Neuronal stem cell (in vitro differentiated cells): ENCODE measurements at regions not wholly inside any gene's neighbourhood (a gene's known extent, or its start where the extent isn't known, plus 50 kb on each side); places are given as distances from the start of the nearest gene placed in this dataset.

ENCODE experiments used
- DNase-seq: peaks from one replicate; pipeline ENCODE4 v3.0.0-alpha.2; 2013; ENCODE audit warnings: low spot score
- H2AFZ ChIP-seq: one replicate; pipeline ENCODE4 v1.6.1; 2013; ENCODE audit warnings: mild to moderate bottlenecking, low read length, inconsistent platforms
- H2AK5ac ChIP-seq: 2 replicates; pipeline ENCODE4 v1.6.1; 2013; ENCODE audit warnings: low read depth, mild to moderate bottlenecking, inconsistent platforms, low read length, moderate library complexity, mixed read lengths
- H2BK120ac ChIP-seq: 2 replicates; pipeline ENCODE4 v1.6.1; 2013; ENCODE audit warnings: low read depth, mild to moderate bottlenecking, inconsistent platforms, low read length, moderate library complexity, mixed read lengths
- H2BK12ac ChIP-seq: one replicate; pipeline ENCODE4 v1.6.1; 2013; ENCODE audit warnings: low read length, inconsistent platforms
- H2BK15ac ChIP-seq: 2 replicates; pipeline ENCODE4 v1.6.1; 2013; ENCODE audit warnings: mild to moderate bottlenecking, low read length, inconsistent platforms, mixed read lengths
- H2BK5ac ChIP-seq: one replicate; pipeline ENCODE4 v1.6.1; 2013; ENCODE audit warnings: inconsistent platforms, mild to moderate bottlenecking, low read length, moderate library complexity
- H3K14ac ChIP-seq: one replicate; pipeline ENCODE4 v1.6.1; 2013; ENCODE audit warnings: low read length, inconsistent platforms
- H3K18ac ChIP-seq: 2 replicates; pipeline ENCODE4 v1.6.1; 2013; ENCODE audit warnings: low read length, inconsistent platforms
- H3K23ac ChIP-seq: 2 replicates; pipeline ENCODE4 v1.6.1; 2013; ENCODE audit warnings: low read depth, mild to moderate bottlenecking, mixed read lengths, low read length, inconsistent platforms; ENCODE audit not compliant: poor library complexity
- H3K27ac ChIP-seq: replicated peaks from 3 replicates; pipeline ENCODE4 v1.5.1; 2013; ENCODE audit warnings: low read length, inconsistent platforms
- H3K27me3 ChIP-seq, 3 experiments: 2 replicates each; pipeline ENCODE4 v1.6.1; 2013; ENCODE audit warnings: low read length in 3 of 3, mild to moderate bottlenecking in 2 of 3, inconsistent platforms in 1 of 3, low read depth in 1 of 3, mixed read lengths in 1 of 3, moderate library complexity in 1 of 3; ENCODE audit not compliant: control insufficient read depth in 3 of 3, insufficient read depth in 3 of 3
- H3K36me3 ChIP-seq, 2 donors: replicated peaks in 1 of 2; 2 replicates each; pipeline ENCODE4 v1.6.1; 2013; ENCODE audit warnings: low read length in 2 of 2; ENCODE audit not compliant: control insufficient read depth in 2 of 2, insufficient read depth in 2 of 2
- H3K4ac ChIP-seq: 2 replicates; pipeline ENCODE4 v1.6.1; 2013; ENCODE audit warnings: inconsistent platforms, mild to moderate bottlenecking, low read length, moderate library complexity
- H3K4me1 ChIP-seq, 2 donors: 1 replicate in 1 of 2; 2 replicates in 1 of 2; pipeline ENCODE4 v1.6.1; 2013; ENCODE audit warnings: low read length in 2 of 2, low read depth in 1 of 2; ENCODE audit not compliant: control insufficient read depth in 2 of 2, insufficient read depth in 1 of 2
- H3K4me2 ChIP-seq: one replicate; pipeline ENCODE4 v1.6.1; 2013; ENCODE audit warnings: mild to moderate bottlenecking, low read length, inconsistent platforms; ENCODE audit not compliant: insufficient read depth, poor library complexity, severe bottlenecking
- H3K4me3 ChIP-seq, 2 donors: 2 replicates each; pipeline ENCODE4 v1.5.1; 2013; ENCODE audit warnings: low read length in 2 of 2, mild to moderate bottlenecking in 2 of 2, inconsistent platforms in 1 of 2, moderate library complexity in 1 of 2
- H3K79me1 ChIP-seq: one replicate; pipeline ENCODE4 v1.6.1; 2013; ENCODE audit warnings: low read depth, mild to moderate bottlenecking, inconsistent platforms, low read length, moderate library complexity
- H3K9ac ChIP-seq: one replicate; pipeline ENCODE4 v1.6.1; 2013; ENCODE audit warnings: mild to moderate bottlenecking, low read depth, low read length, inconsistent platforms; ENCODE audit not compliant: poor library complexity
- H3K9me3 ChIP-seq, 2 donors: replicated peaks in 1 of 2; 2 replicates each; pipeline versions ENCODE3 to v1.6.1; 2013; ENCODE audit warnings: low read length in 2 of 2, mild to moderate bottlenecking in 2 of 2, inconsistent platforms in 1 of 2, low read depth in 1 of 2, mixed read lengths in 1 of 2, moderate library complexity in 1 of 2; ENCODE audit not compliant: control insufficient read depth in 2 of 2, insufficient read depth in 1 of 2
- H4K8ac ChIP-seq: one replicate; pipeline ENCODE4 v1.6.1; 2013; ENCODE audit warnings: low read depth, mild to moderate bottlenecking, inconsistent platforms, low read length, moderate library complexity
- H4K91ac ChIP-seq: one replicate; pipeline ENCODE4 v1.6.1; 2013; ENCODE audit warnings: low read length, low read depth, mild to moderate bottlenecking, inconsistent platforms; ENCODE audit not compliant: poor library complexity
- WGBS, 2 donors: extraction: QIAGEN DNeasy Blood & Tissue Kit; methylation state at CpG; one replicate each; pipeline ENCODE4 v1.1.7; 2013; ENCODE audit warnings: missing lambda C conversion rate in 2 of 2, mixed read lengths in 1 of 2; ENCODE audit not compliant: insufficient read length in 2 of 2, insufficient replicate concordance in 1 of 2; ENCODE audit errors: extremely low coverage in 2 of 2; 5-methylcytosine and 5-hydroxymethylcytosine counted together

- Histone ChIP-seq H2BK15ac (no peak overlapping the region), H3K27me3 (peaks cover 0 to 15% (median 0%) of the 10 kb centered on the region in 3 experiments), H3K36me3 (no peaks in the 10 kb centered on the region), H3K4me1 (peaks cover 0 to 4% of the 10 kb centered on the region in 2 donors), H3K14ac (no peak overlapping the region), H2BK5ac (no peak overlapping the region), H2BK120ac (no peak overlapping the region), H3K9ac (no peak overlapping the region), H3K4me3 (no peak overlapping the region), H2AK5ac (no peak overlapping the region), H3K9me3 (peaks cover 0 to 3% of the 10 kb centered on the region in 2 donors), H3K4me2 (no peak overlapping the region), H2AFZ (no peak overlapping the region), H3K4ac (no peak overlapping the region), H2BK12ac (no peak overlapping the region), H4K91ac (no peak overlapping the region), H3K18ac (no peak overlapping the region), H3K27ac (no peak overlapping the region), H4K8ac (no peak overlapping the region), H3K23ac (no peak overlapping the region), H3K79me1 (no peaks in the 10 kb centered on the region)
- no CpG with 5 or more reads among the region's 8 CpGs for WGBS, 2 donors
- no peak for DNase-seq
Measured at GRCh38 chr2:121120411-121120810, 164.6 kb downstream of the TFCP2L1 start.

DNA sequence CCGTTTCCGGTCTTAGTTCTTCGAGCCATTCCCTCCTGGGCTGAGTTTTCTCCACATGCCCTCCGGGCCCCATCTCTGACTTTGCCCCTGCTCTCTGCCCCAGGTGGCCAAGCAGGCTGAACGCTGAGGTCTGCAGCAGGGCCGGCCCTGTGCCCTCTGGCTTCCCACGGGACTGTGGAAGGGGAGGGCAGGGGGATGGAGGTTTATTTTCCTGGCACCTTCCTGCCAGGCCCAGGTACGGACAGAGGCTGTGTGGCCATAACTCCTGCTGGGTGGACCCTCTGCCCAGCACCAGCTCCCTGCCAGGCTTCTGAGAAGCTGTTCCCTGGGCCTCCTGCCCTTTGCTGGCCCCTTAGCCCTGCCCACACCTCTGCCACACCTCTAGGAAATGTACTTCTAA, 164.0 kb downstream of the TFCP2L1 start:
- H2BK12ac ChIP-seq: no peak overlapping the region
- H3K4me1 ChIP-seq: peaks cover 0 to 4% of the 10 kb centered on the region in 2 donors
- no peak overlapping the region for H3K4me3 ChIP-seq
- no peak overlapping the region for H3K9ac ChIP-seq
- DNase-seq: no peak
- H2BK15ac ChIP-seq: no peak overlapping the region
- no CpG with 5 or more reads among the region's 8 CpGs for WGBS, 2 donors
- no peak overlapping the region for H4K91ac ChIP-seq
- no peaks in the 10 kb centered on the region for H3K79me1 ChIP-seq
- H2AFZ ChIP-seq: no peak overlapping the region
- H3K9me3 ChIP-seq: peaks cover 0 to 3% of the 10 kb centered on the region in 2 donors
- H3K4ac ChIP-seq: no peak overlapping the region
- H2AK5ac ChIP-seq: no peak overlapping the region
- no peak overlapping the region for H3K4me2 ChIP-seq
- peaks cover 0 to 15% (median 0%) of the 10 kb centered on the region in 3 experiments for H3K27me3 ChIP-seq
- H2BK120ac ChIP-seq: no peak overlapping the region
- H3K14ac ChIP-seq: peak overlapping the region; percentile 40
- no peak overlapping the region for H3K27ac ChIP-seq
- no peak overlapping the region for H2BK5ac ChIP-seq
- H3K23ac ChIP-seq: no peak overlapping the region
- H3K36me3 ChIP-seq: no peaks in the 10 kb centered on the region
- H3K18ac ChIP-seq: peak overlapping the region; percentile 34
- no peak overlapping the region for H4K8ac ChIP-seq

DNA sequence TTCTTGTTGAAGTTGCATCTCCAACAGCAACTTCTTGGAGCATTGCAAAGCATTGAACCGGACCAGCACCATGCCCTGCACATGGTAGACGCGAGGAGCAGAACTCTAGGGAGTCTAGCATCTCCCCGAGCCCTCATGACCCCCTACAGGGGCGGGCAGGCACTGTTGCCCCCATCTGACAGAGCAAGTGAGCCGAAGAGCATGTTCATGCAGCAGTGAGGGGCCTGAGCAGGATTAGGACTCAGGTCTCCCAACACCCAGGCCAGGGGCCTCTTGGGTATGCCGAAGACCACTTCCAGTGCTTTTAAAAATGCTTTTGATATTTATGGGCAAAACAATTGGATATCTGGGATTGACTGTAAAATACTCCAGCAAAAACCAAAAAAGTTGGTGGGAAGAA, 163.3 kb downstream of the TFCP2L1 start:
- no peak overlapping the region for H3K4ac ChIP-seq
- H3K14ac ChIP-seq: no peak overlapping the region
- H2BK5ac ChIP-seq: no peak overlapping the region
- H2AK5ac ChIP-seq: no peak overlapping the region
- no peak overlapping the region for H2BK12ac ChIP-seq
- no peak overlapping the region for H3K18ac ChIP-seq
- H3K23ac ChIP-seq: no peak overlapping the region
- peaks cover 0 to 4% of the 10 kb centered on the region in 2 donors for H3K4me1 ChIP-seq
- H4K8ac ChIP-seq: no peak overlapping the region
- H4K91ac ChIP-seq: no peak overlapping the region
- peaks cover 0 to 3% of the 10 kb centered on the region in 2 donors for H3K9me3 ChIP-seq
- no peak overlapping the region for H3K4me2 ChIP-seq
- no peak overlapping the region for H2BK15ac ChIP-seq
- DNase-seq: no peak
- no peak overlapping the region for H2BK120ac ChIP-seq
- H2AFZ ChIP-seq: no peak overlapping the region
- no peak overlapping the region for H3K4me3 ChIP-seq
- no peak overlapping the region for H3K27ac ChIP-seq
- no peaks in the 10 kb centered on the region for H3K79me1 ChIP-seq
- no peaks in the 10 kb centered on the region for H3K36me3 ChIP-seq
- H3K27me3 ChIP-seq: peaks cover 0 to 15% (median 0%) of the 10 kb centered on the region in 3 experiments
- no peak overlapping the region for H3K9ac ChIP-seq
- WGBS, 2 donors: no CpG with 5 or more reads among the region's 7 CpGs

GRCh38 chr2:121123268-121123667, 161.7 kb downstream of the TFCP2L1 start:
- H3K9ac ChIP-seq: no peak overlapping the region
- no peak overlapping the region for H3K27ac ChIP-seq
- H3K18ac ChIP-seq: no peak overlapping the region
- no peak overlapping the region for H2AK5ac ChIP-seq
- H3K9me3 ChIP-seq: peaks cover 0 to 3% of the 10 kb centered on the region in 2 donors
- no peak overlapping the region for H2BK120ac ChIP-seq
- H3K27me3 ChIP-seq: peaks cover 0 to 23% (median 0%) of the 10 kb centered on the region in 3 experiments
- no peak overlapping the region for H3K4ac ChIP-seq
- WGBS, 2 donors: no CpG with 5 or more reads among the region's 10 CpGs
- H2BK5ac ChIP-seq: no peak overlapping the region
- H3K4me1 ChIP-seq: peaks cover 0 to 4% of the 10 kb centered on the region in 2 donors
- no peak overlapping the region for H3K14ac ChIP-seq
- H2BK15ac ChIP-seq: no peak overlapping the region
- no peak overlapping the region for H4K8ac ChIP-seq
- H3K4me3 ChIP-seq: no peak overlapping the region
- H3K23ac ChIP-seq: no peak overlapping the region
- no peak overlapping the region for H3K4me2 ChIP-seq
- H2BK12ac ChIP-seq: no peak overlapping the region
- H3K79me1 ChIP-seq: no peaks in the 10 kb centered on the region
- no peak overlapping the region for H2AFZ ChIP-seq
- no peak for DNase-seq
- no peaks in the 10 kb centered on the region for H3K36me3 ChIP-seq
- H4K91ac ChIP-seq: no peak overlapping the region
